A549 (cell line): ENCODE measurements at regions not wholly inside any gene's neighbourhood (a gene's known extent, or its start where the extent isn't known, plus 50 kb on each side); places are given as distances from the start of the nearest gene placed in this dataset.

Experiments used
- ATAC-seq, 2 experiments: fragments of 200-7000 bp in 1 of 2; fragments of >200 bp in 1 of 2; cut with Nextera tagmentation in 1 of 2; cut with Tn5 transposase in 1 of 2; 3 replicates each; pipeline versions ENCODE4 v1.8.0 to v1.9.1; 2018 to 2020; ENCODE audit warnings: mild to moderate bottlenecking in 1 of 2, moderate library complexity in 1 of 2
- CTCF ChIA-PET: fragments of 300-600 bp; sonication (Branson Sonifier 250); formaldehyde crosslinking; extraction: SDS; loops from one replicate; lab custom pipeline; 2021; ENCODE audit warnings: antibody characterized with exemption, inconsistent platforms; lab: Yijun Ruan, JAX
- POLR2A ChIA-PET: fragments of 350-600 bp; formaldehyde crosslinking; extraction: SDS; loops from one replicate; lab custom pipeline; 2021; ENCODE audit warnings: antibody characterized with exemption, inconsistent platforms; lab: Yijun Ruan, JAX
- DNase-seq, 2 experiments: peaks; one replicate each; pipeline versions ENCODE4 v3.0.0 to v3.0.0-alpha.2; 2011 to 2016; ENCODE audit warnings: low read depth in 1 of 2, low spot score in 1 of 2
- FAIRE-seq: peaks from 2 replicates; lab custom pipeline; 2011; peaks lifted over from hg19 to GRCh38; lab: Jason Lieb, UNC
- H3K27ac ChIP-seq, 2 experiments: fragments of >200 bp; sonication (Bioruptor Twin); formaldehyde crosslinking; 3 replicates each; pipeline ENCODE4 v1.5.1; 2016 to 2017
- H3K4me1 ChIP-seq: fragments of >200 bp; sonication (Bioruptor Twin); formaldehyde crosslinking; 3 replicates; pipeline ENCODE4 v1.6.1; 2016
- H3K4me2 ChIP-seq: fragments of >200 bp; sonication (Bioruptor Twin); formaldehyde crosslinking; 3 replicates; pipeline ENCODE4 v1.6.1; 2016
- H3K4me3 ChIP-seq: fragments of >200 bp; sonication (Bioruptor Twin); formaldehyde crosslinking; 3 replicates; pipeline ENCODE4 v1.5.1; 2016
- H3K9me3 ChIP-seq: fragments of >200 bp; sonication (Bioruptor Twin); formaldehyde crosslinking; 3 replicates; pipeline ENCODE4 v1.6.1; 2016
- ELK1 ChIP-seq: fragments of 150-350 bp; IDR thresholded peaks from 2 replicates; pipeline ENCODE4 v1.6.1; 2014; ENCODE audit warnings: low read depth, mild to moderate bottlenecking, low read length
- EP300 ChIP-seq, 2 experiments: fragments of >200 bp; sonication (Bioruptor Twin); formaldehyde crosslinking; IDR thresholded peaks; 2 replicates in 1 of 2; 3 replicates in 1 of 2; pipeline ENCODE4 v1.6.1; 2016 to 2017
- HES2 ChIP-seq: fragments of >200 bp; sonication (Bioruptor Twin); formaldehyde crosslinking; IDR thresholded peaks from 2 replicates; pipeline ENCODE4 v1.6.1; 2016
- HEYL ChIP-seq: fragments of 250-450 bp; sonication (Bioruptor Pico); IDR thresholded peaks from 2 replicates; pipeline ENCODE4 v1.8.0; 2021; ENCODE audit warnings: mild to moderate bottlenecking, moderate library complexity
- HMGXB4 ChIP-seq: fragments of 250-450 bp; sonication (Bioruptor Pico); IDR thresholded peaks from 2 replicates; pipeline ENCODE4 v1.5.0; 2021; ENCODE audit warnings: mild to moderate bottlenecking, moderate library complexity, borderline replicate concordance
- HOXB5 ChIP-seq: fragments of 250-450 bp; sonication (Bioruptor Pico); IDR thresholded peaks from 2 replicates; pipeline ENCODE4 v1.5.0; 2020; ENCODE audit warnings: mild to moderate bottlenecking, moderate library complexity
- JUN ChIP-seq, 2 experiments: fragments of >200 bp; sonication (Bioruptor Twin); formaldehyde crosslinking; IDR thresholded peaks; 2 replicates in 1 of 2; 3 replicates in 1 of 2; pipeline ENCODE4 v1.6.1; 2016 to 2017
- JUNB ChIP-seq: fragments of >200 bp; sonication (Bioruptor Twin); formaldehyde crosslinking; IDR thresholded peaks from 2 replicates; pipeline ENCODE4 v1.6.1; 2016
- KDM1A ChIP-seq: fragments of 200-600 bp; sonication (generic); IDR thresholded peaks from 2 replicates; pipeline ENCODE4 v1.6.1; 2016; ENCODE audit warnings: low read depth, mild to moderate bottlenecking
- MYC ChIP-seq: IDR thresholded peaks from 2 replicates; pipeline ENCODE4 v1.6.1; 2012; ENCODE audit warnings: mild to moderate bottlenecking, inconsistent platforms, low read length, improper control_type of control experiment, borderline replicate concordance
- NFE2L2 ChIP-seq: fragments of 150-350 bp; conservative IDR thresholded peaks from 2 replicates; pipeline ENCODE4 v1.6.1; 2014; ENCODE audit warnings: low read length
- NPAS2 ChIP-seq: fragments of 250-450 bp; sonication (Bioruptor Pico); IDR thresholded peaks from 2 replicates; pipeline ENCODE4 v1.8.0; 2022; ENCODE audit warnings: mild to moderate bottlenecking, moderate library complexity, borderline replicate concordance
- NR3C1 ChIP-seq: fragments of >200 bp; sonication (Bioruptor Twin); formaldehyde crosslinking; IDR thresholded peaks from 3 replicates; pipeline ENCODE4 v1.6.1; 2017
- PHF8 ChIP-seq: fragments of 200-600 bp; sonication (generic); IDR thresholded peaks from 2 replicates; pipeline ENCODE4 v1.6.1; 2016; ENCODE audit warnings: low read depth, mild to moderate bottlenecking, antibody characterized with exemption, moderate library complexity, borderline replicate concordance
- POLR2A ChIP-seq: IDR thresholded peaks from 2 replicates; pipeline ENCODE4 v1.6.1; 2012; ENCODE audit warnings: mild to moderate bottlenecking, low read length
- RARB ChIP-seq: fragments of 250-450 bp; sonication (Bioruptor Pico); IDR thresholded peaks from 2 replicates; pipeline ENCODE4 v1.8.0; 2021; ENCODE audit warnings: mild to moderate bottlenecking, moderate library complexity
- SMC3 ChIP-seq: fragments of >200 bp; sonication (Bioruptor Twin); formaldehyde crosslinking; IDR thresholded peaks from 3 replicates; pipeline ENCODE4 v1.6.1; 2018; ENCODE audit warnings: inconsistent platforms
- TFCP2L1 ChIP-seq: fragments of 250-450 bp; sonication (Bioruptor Pico); IDR thresholded peaks from 2 replicates; pipeline ENCODE4 v1.5.0; 2021; ENCODE audit warnings: mild to moderate bottlenecking
- TP53 ChIP-seq: fragments of 250-450 bp; sonication (Bioruptor Pico); IDR thresholded peaks from 2 replicates; pipeline ENCODE4 v1.5.0; 2021; ENCODE audit warnings: mild to moderate bottlenecking, moderate library complexity
- USF2 ChIP-seq: fragments of 450-650 bp; IDR thresholded peaks from 2 replicates; pipeline ENCODE4 v1.6.1; 2014; ENCODE audit warnings: antibody characterized with exemption
- ZNF302 ChIP-seq: fragments of 250-450 bp; sonication (Bioruptor Pico); IDR thresholded peaks from 2 replicates; pipeline ENCODE4 v1.9.0; 2021; ENCODE audit warnings: inconsistent platforms, mild to moderate bottlenecking, moderate library complexity
- WGBS: methylation state at CpG from one replicate; pipeline ENCODE4 v1.1.6; 2017; ENCODE audit errors: missing lambda C conversion rate; 5-methylcytosine and 5-hydroxymethylcytosine counted together
- TF ChIP-seq, protein P1 (sequence below): fragments of >200 bp; sonication (Bioruptor Twin); formaldehyde crosslinking; IDR thresholded peaks from 3 replicates; pipeline ENCODE4 v1.6.1; 2016
- TF ChIP-seq, protein P2 (sequence below): IDR thresholded peaks from 2 replicates; pipeline ENCODE4 v1.6.1; 2012

DNA sequence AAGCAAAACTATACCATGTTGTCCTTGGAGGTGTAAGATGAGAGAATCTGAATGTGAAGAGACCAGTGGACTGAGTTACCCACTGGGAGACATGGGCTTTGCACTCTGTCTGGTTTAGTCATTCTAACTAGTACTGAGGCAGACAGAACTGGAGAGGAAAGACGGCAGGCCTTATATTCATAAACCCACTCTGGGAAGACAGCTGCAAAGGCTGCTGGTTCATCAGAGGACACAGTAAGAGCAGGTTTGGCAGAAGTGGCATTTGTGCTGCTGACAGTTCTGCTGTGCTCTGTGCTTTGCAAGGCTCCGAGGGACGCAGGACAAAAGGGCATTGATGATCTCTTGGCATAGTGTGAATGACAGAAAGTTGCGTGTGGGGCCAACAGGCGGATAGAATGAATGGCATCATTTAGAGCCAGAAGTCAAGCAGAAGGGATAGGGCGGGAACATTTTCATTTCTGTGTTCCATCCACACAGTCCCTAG lies 142.3 kb upstream of the TENT5A start:
- FAIRE-seq (no peak), ATAC-seq (no peak), DNase-seq (no peak)
- H3K4me1 ChIP-seq: peaks cover 5% of the 10 kb centered on the region; the same call in 1 of the 3 replicates
- H3K27ac ChIP-seq: no peak overlapping the region
- CTCF ChIA-PET: no interaction called here
- H3K4me2 ChIP-seq: no peak overlapping the region
- WGBS: 81% methylated on average over 6 of the region's 6 CpGs
- no peak for TF ChIP-seq MYC
- TF ChIP-seq, all 56 proteins: peak for 0
- Histone ChIP-seq H3K4me3 (no peak overlapping the region), H3K9me3 (no peaks in the 10 kb centered on the region)
- POLR2A ChIA-PET: no interaction called here

DNA sequence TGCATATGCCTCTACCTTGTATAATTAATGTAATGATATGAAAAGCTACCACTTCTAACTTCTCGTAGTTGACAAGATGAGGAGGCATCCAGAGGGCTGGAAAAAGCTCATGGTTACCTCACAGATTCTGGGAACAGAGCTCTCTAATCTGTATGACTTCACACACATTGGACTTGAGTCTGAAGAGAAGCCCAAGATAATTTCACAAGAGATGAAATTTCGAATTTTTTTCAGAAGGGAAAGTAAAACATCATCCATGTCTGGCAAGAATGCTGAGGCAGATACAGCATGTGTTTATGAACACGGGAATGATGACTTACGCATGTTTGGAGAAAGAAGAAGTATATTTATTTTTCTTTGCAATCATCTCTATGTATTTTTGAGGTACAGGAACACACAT lies 141.8 kb upstream of the TENT5A start:
- H3K4me2 ChIP-seq: no peak overlapping the region
- H3K4me1 ChIP-seq: peaks cover 5% of the 10 kb centered on the region; the same call in 1 of the 3 replicates
- H3K9me3 ChIP-seq: no peaks in the 10 kb centered on the region
- ATAC-seq (no peak), FAIRE-seq (no peak), DNase-seq (no peak)
- WGBS: 46% methylated on average over 4 of the region's 4 CpGs
- no peak overlapping the region for H3K27ac ChIP-seq
- no peak overlapping the region for H3K4me3 ChIP-seq
- POLR2A ChIA-PET: no interaction called here
- TF ChIP-seq HES2 (no peak), RARB (CRISPR knock-in tag) (no peak), TFCP2L1 (CRISPR knock-in tag) (no peak), KDM1A (no peak), HMGXB4 (CRISPR knock-in tag) (no peak), USF2 (no peak), ZNF302 (CRISPR knock-in tag) (no peak), SMC3 (no peak), NR3C1 (no peak), JUNB (no peak), POLR2A (no peak), TP53 (CRISPR knock-in tag) (no peak)
- TF ChIP-seq, protein P1, sequence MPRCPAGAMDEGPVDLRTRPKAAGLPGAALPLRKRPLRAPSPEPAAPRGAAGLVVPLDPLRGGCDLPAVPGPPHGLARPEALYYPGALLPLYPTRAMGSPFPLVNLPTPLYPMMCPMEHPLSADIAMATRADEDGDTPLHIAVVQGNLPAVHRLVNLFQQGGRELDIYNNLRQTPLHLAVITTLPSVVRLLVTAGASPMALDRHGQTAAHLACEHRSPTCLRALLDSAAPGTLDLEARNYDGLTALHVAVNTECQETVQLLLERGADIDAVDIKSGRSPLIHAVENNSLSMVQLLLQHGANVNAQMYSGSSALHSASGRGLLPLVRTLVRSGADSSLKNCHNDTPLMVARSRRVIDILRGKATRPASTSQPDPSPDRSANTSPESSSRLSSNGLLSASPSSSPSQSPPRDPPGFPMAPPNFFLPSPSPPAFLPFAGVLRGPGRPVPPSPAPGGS: no peak
- TF ChIP-seq, all 56 proteins: peak for 0
- CTCF ChIA-PET: no interaction called here

DNA sequence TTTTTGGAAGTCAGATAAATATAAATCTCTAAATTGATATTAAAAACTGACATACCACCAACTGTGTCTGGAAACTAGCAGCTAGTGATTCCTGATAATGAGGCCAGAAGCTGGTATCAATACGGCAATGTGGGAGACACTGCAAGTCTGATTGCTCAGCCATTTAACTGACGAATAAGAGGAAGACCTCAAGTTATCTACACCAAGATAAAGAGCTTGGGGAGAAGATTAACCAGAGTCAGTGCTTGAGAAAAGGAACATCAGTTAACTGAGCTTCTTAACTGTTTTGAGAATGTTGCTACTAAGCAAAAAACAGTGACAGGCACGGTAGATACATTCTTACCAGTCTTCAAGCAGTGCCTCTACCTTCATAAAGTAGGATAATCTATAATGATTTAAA lies 140.4 kb upstream of the TENT5A start:
- H3K4me2 ChIP-seq: no peak overlapping the region
- H3K27ac ChIP-seq: no peak overlapping the region
- FAIRE-seq (no peak), ATAC-seq (no peak), DNase-seq (no peak)
- H3K4me3 ChIP-seq: no peak overlapping the region
- ChIA-PET CTCF (no interaction called here), POLR2A (no interaction called here)
- 76% methylated on average over 3 of the region's 3 CpGs for WGBS
- no peaks in the 10 kb centered on the region for H3K9me3 ChIP-seq
- no peak for TF ChIP-seq JUNB
- TF ChIP-seq PHF8: no peak
- TF ChIP-seq POLR2A: no peak
- no peak for TF ChIP-seq HOXB5
- TF ChIP-seq, protein P2, sequence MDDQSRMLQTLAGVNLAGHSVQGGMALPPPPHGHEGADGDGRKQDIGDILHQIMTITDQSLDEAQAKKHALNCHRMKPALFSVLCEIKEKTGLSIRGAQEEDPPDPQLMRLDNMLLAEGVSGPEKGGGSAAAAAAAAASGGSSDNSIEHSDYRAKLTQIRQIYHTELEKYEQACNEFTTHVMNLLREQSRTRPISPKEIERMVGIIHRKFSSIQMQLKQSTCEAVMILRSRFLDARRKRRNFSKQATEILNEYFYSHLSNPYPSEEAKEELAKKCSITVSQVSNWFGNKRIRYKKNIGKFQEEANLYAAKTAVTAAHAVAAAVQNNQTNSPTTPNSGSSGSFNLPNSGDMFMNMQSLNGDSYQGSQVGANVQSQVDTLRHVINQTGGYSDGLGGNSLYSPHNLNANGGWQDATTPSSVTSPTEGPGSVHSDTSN: no peak
- TF ChIP-seq JUN (IDR thresholded peaks at IDR 0.05): no peak
- TF ChIP-seq NFE2L2: no peak
- TF ChIP-seq NPAS2 (CRISPR knock-in tag): no peak
- no peak for TF ChIP-seq HEYL (CRISPR knock-in tag)
- TF ChIP-seq ZNF302 (CRISPR knock-in tag): no peak
- no peak for TF ChIP-seq EP300 (IDR thresholded peaks at IDR 0.05)
- TF ChIP-seq ELK1: no peak
- TF ChIP-seq MYC: no peak
- peaks cover 5% of the 10 kb centered on the region; the same call in 1 of the 3 replicates for H3K4me1 ChIP-seq
